Heart left ventricle (tissue), 16 donors: ENCODE measurements at regions not wholly inside any gene's neighbourhood (a gene's known extent, or its start where the extent isn't known, plus 50 kb on each side); places are given as distances from the start of the nearest gene placed in this dataset.

Experiments
- ATAC-seq, 4 donors: fragments of 200-7000 bp; cut with Tn5 transposase; one replicate each; pipeline ENCODE4 v1.9.1; 2020 to 2022; ENCODE audit warnings: moderate library complexity in 4 of 4, mild to moderate bottlenecking in 3 of 4, moderate number of reproducible peaks in 1 of 4
- DNase-seq, 5 donors: peaks; one replicate each; pipeline ENCODE4 v3.0.0-alpha.2; 2020
- H3K27ac ChIP-seq, 12 donors: fragments of 200-600 bp; sonication (generic) in 4 of 12; one replicate each; pipeline versions ENCODE4 v1.5.0 to v1.8.0; 2016 to 2022; ENCODE audit warnings: mild to moderate bottlenecking in 2 of 12
- H3K27me3 ChIP-seq, 9 donors: fragments of 200-600 bp; sonication (generic) in 2 of 9; one replicate each; pipeline versions ENCODE4 v1.5.1 to v1.8.0; 2016 to 2022; ENCODE audit warnings: mild to moderate bottlenecking in 3 of 9
- H3K36me3 ChIP-seq, 9 donors: fragments of 200-600 bp; sonication (generic) in 2 of 9; one replicate each; pipeline versions ENCODE4 v1.5.0 to v1.8.0; 2018 to 2022; ENCODE audit warnings: mild to moderate bottlenecking in 2 of 9
- H3K4me1 ChIP-seq, 12 donors: fragments of 200-600 bp; sonication (generic) in 4 of 12; one replicate each; pipeline versions ENCODE4 v1.5.0 to v1.8.0; 2016 to 2022; ENCODE audit warnings: mild to moderate bottlenecking in 3 of 12
- H3K4me3 ChIP-seq, 12 donors: fragments of 200-600 bp; sonication (generic) in 4 of 12; one replicate each; pipeline versions ENCODE4 v1.5.0 to v1.8.0; 2017 to 2022; ENCODE audit warnings: mild to moderate bottlenecking in 9 of 12, moderate library complexity in 4 of 12
- H3K9me3 ChIP-seq, 12 donors: fragments of 200-600 bp; sonication (generic) in 4 of 12; one replicate each; pipeline versions ENCODE4 v1.5.0 to v1.8.0; 2016 to 2022; ENCODE audit warnings: mild to moderate bottlenecking in 1 of 12
- CTCF ChIP-seq, 12 donors: fragments of 200-600 bp; sonication (generic) in 4 of 12; IDR thresholded peaks; one replicate each; pipeline versions ENCODE4 v1.5.0 to v1.8.0; 2018 to 2022; ENCODE audit warnings: antibody characterized with exemption in 12 of 12, mild to moderate bottlenecking in 5 of 12
- POLR2A ChIP-seq, 2 donors: fragments of 450-650 bp; IDR thresholded peaks; one replicate each; pipeline ENCODE4 v1.6.1; 2017; ENCODE audit warnings: antibody characterized with exemption in 2 of 2, mild to moderate bottlenecking in 2 of 2, moderate library complexity in 2 of 2
- WGBS, 4 donors: extraction: QIAGEN DNeasy Blood & Tissue Kit in 2 of 4; methylation state at CpG; one replicate each; pipeline versions ENCODE4 v1.1.5 to v1.1.7; 2013 to 2018; 5-methylcytosine and 5-hydroxymethylcytosine counted together
- intact Hi-C, 10 donors: fragments of 100-400 bp; cut with DNase I; formaldehyde crosslinking; loops; one replicate each; pipeline versions ENCODE4 v1.11.1 to v1.14.2; 2022
- donor health status: ischemic (EF 13 %, LVEDD 7.1; RV severe dilation, severe dysfunction).
- donor health status: healthy with polysubstance abuse.
- donor health status: DM: no; HTN: yes; CAD: no.
- donor health status: DM: no; HTN: no; CAD: no.
- donor health status: ischemic (EF 25% LVEDD 6.9; RV normal size, moderate dysfunction).
- donor health status: ischemic (EF 25% LVEDD 5.7; RV mildly dilated, moderate dysfunction).
- donor health status: healthy.
- donor health status: DM: yes; HTN: yes; CAD: no.
- donor health status: ischemic (EF 35%, LVEDD 5.7; RV mildly dilated, moderate dysfunction).
- donor health status: nonischemic (EF 11% LVEDD 7.7; RV severe dilation, severe dysfunction).
- donor health status: DM: yes; HTN: yes; CAD: no.
- donor health status: PGD.
- donor health status: ischemic (EF 29% LVEDD 5.4; RV normal size, mild dysfunction).
- donor health status: nonischemic (EF 23%, LVEDD 6.1; RV moderate dilation, normal function).

GRCh38 chr2:2890246-2890645, 487.4 kb downstream of the EIPR1 start:
- Histone ChIP-seq H3K36me3 (no peaks in the 10 kb centered on the region), H3K27ac (no peak overlapping the region), H3K9me3 (no peaks in the 10 kb centered on the region), H3K4me3 (no peak overlapping the region), H3K27me3 (peaks cover 0 to 4% (median 0%) of the 10 kb centered on the region in 9 donors), H3K4me1 (no peaks in the 10 kb centered on the region)
- 86 to 94% (median 90%) methylated on average over 11 of the region's 11 CpGs for WGBS, 4 donors
- no peak for DNase-seq
- intact Hi-C loops = no loop called here
- ATAC-seq = no peak
- no peak for TF ChIP-seq POLR2A (IDR thresholded peaks at IDR 0.05)
- TF ChIP-seq CTCF (IDR thresholded peaks at IDR 0.05) = no peak

- no peak for TF ChIP-seq POLR2A (IDR thresholded peaks at IDR 0.05)
- no peak for TF ChIP-seq CTCF (IDR thresholded peaks at IDR 0.05)
- DNase-seq = no peak
- Histone ChIP-seq H3K36me3 (no peaks in the 10 kb centered on the region), H3K27me3 (peaks cover 0 to 4% (median 0%) of the 10 kb centered on the region in 9 donors), H3K27ac (no peak overlapping the region), H3K4me3 (no peak overlapping the region), H3K4me1 (no peaks in the 10 kb centered on the region), H3K9me3 (no peaks in the 10 kb centered on the region)
- ATAC-seq = no peak
- WGBS, 4 donors = 74 to 84% (median 79%) methylated on average over 11 to 17 of the region's 17 CpGs
- intact Hi-C loops = no loop called here
Measured at GRCh38 chr2:2889646-2890045, 488.0 kb downstream of the EIPR1 start.

DNA sequence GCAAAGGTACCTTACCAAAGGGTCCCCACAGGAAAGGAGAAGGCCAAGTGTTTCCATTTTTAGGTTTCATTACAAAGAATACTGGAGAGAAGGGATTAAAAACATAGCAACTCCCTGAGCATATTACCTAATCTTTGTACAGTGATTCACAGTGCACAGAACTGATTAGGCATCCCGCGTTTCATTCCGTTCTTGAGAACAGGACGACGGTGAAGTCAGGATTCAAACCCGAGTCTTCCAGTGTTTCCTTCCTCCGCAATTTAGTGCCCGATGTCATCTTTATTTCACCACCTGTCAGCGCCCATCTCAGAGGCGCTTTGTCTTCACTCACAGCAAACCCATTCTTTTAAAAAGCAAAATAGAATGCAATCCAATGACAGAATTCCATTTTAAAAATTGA, 488.5 kb downstream of the EIPR1 start:
- 53 to 65% (median 60%) methylated on average over 10 of the region's 10 CpGs for WGBS, 4 donors
- ATAC-seq (no peak), DNase-seq (no peak)
- Histone ChIP-seq H3K27me3 (peaks cover 0 to 4% (median 0%) of the 10 kb centered on the region in 9 donors), H3K9me3 (no peaks in the 10 kb centered on the region), H3K4me1 (no peaks in the 10 kb centered on the region), H3K36me3 (no peaks in the 10 kb centered on the region), H3K27ac (no peak overlapping the region), H3K4me3 (no peak overlapping the region)
- intact Hi-C loops = no loop called here
- TF ChIP-seq CTCF (IDR thresholded peaks at IDR 0.05) (no peak), POLR2A (IDR thresholded peaks at IDR 0.05) (no peak)

- Histone ChIP-seq H3K4me3 (no peak overlapping the region), H3K27me3 (peaks cover 0 to 4% (median 0%) of the 10 kb centered on the region in 9 donors), H3K27ac (no peak overlapping the region), H3K36me3 (no peaks in the 10 kb centered on the region), H3K9me3 (peaks cover 0 to 8% (median 0%) of the 10 kb centered on the region in 12 donors), H3K4me1 (no peaks in the 10 kb centered on the region)
- ATAC-seq (no peak), DNase-seq (no peak)
- intact Hi-C loops = no loop called here
- TF ChIP-seq POLR2A (IDR thresholded peaks at IDR 0.05) (no peak), CTCF (IDR thresholded peaks at IDR 0.05) (no peak)
- WGBS, 4 donors = 55 to 76% (median 74%) methylated on average over 3 of the region's 3 CpGs
Measured at GRCh38 chr2:2887772-2888387, 489.7 kb downstream of the EIPR1 start.
